Mammary epithelial cell (primary cell): ENCODE measurements at regions not wholly inside any gene's neighbourhood (a gene's known extent, or its start where the extent isn't known, plus 50 kb on each side); places are given as distances from the start of the nearest gene placed in this dataset.

Source experiments
- CTCF ChIP-seq, 2 donors: IDR thresholded peaks in 1 of 2; conservative IDR thresholded peaks in 1 of 2; 2 replicates each; pipeline ENCODE4 v1.5.1; 2011 to 2012; ENCODE audit warnings: inconsistent platforms in 2 of 2, low read length in 2 of 2, mild to moderate bottlenecking in 2 of 2, control low read depth in 1 of 2, low read depth in 1 of 2; ENCODE audit not compliant: insufficient read depth in 1 of 2; ENCODE audit errors: extremely low read depth in 1 of 2
- EZH2 ChIP-seq: IDR thresholded peaks from 2 replicates; pipeline ENCODE4 v1.6.1; 2012; ENCODE audit warnings: low read length, inconsistent platforms, borderline replicate concordance

DNA sequence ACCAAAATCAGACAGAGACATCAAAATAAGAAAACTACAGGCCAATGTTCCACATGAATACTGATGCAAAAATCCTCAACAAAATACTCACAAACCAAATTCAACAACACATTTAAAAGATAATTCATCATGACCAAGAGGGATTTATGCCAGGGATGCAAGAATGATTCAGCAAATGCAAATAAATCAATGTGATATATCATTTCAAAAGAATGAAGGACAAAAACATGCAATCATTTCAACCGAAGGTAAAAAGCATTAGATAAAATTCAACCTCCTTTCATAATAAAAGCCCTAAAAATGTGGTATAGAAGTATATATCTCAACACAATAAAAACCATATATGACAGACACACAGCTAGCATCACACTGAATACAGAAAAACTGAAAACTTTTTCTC lies 81.5 kb upstream of the LYPLAL1 start:
- TF ChIP-seq CTCF (conservative IDR thresholded peaks at IDR 0.05 in 1 of 2, IDR thresholded peaks at IDR 0.05 in 1 of 2; ENCODE audit: extremely low read depth in 1 of 2, insufficient read depth in 1 of 2, low read depth in 1 of 2, low read length in 2 of 2) (no peak), EZH2 (no peak)
